Stimulated activated CD4-positive, alpha-beta T cell treated with anti-CD3 and anti-CD28 coated beads, TNF-alpha, amount 100 ng/mL, for 1 hour (primary cell): ENCODE measurements at regions not wholly inside any gene's neighbourhood (a gene's known extent, or its start where the extent isn't known, plus 50 kb on each side); places are given as distances from the start of the nearest gene placed in this dataset.

Source experiments
- DNase-seq, 3 donors: peaks; one replicate each; pipeline ENCODE4 v3.0.0-alpha.2; 2020; ENCODE audit warnings: low read depth in 3 of 3, low spot score in 1 of 3

DNA sequence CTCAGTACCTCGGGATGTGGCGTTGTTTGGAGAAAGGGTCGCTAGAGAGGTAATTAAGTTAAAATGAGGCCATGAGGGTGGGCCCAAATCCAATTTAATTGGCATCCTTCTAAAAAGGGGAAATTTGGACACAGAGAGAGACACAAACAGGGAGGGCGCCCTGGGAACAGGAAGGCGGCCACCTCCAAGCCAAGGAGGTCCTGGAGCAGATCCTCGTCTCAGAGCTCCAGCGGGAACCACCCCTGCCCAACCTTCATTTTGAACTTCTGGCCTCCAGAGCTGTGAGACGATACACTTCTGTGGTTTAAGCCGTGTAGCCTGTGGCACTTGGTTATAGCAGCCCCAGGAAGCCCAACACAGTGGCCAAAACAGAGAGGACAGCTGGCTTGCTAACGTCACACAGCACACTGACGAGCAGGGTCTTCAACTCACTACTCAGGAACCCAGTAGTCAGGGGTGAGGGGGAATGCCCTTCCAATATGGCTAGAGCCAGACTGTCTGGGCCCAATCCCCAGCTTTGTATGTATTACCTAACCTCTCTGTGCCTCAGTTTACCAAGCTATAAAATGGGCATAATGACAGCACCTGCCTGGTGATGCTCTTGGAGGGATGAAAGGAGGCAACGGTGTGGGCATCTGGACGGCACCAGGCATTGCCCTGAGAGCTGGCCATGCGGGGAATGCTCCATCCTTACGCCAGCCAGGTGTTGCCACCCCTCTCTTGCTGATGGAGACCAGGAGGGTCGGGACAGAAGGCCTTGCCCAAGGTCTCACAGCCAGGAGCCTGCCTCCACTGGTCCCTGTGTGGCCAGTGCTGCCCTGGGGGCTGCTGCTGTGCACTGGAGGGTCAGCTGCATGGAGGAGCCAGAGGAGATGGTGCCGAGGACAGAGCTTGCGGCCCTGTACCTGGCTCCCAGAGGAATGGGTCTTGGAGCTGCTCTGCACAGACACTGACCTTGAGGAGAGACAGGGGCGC is 53.3 kb upstream of the LINC01488 start:
- no peak for DNase-seq

DNA sequence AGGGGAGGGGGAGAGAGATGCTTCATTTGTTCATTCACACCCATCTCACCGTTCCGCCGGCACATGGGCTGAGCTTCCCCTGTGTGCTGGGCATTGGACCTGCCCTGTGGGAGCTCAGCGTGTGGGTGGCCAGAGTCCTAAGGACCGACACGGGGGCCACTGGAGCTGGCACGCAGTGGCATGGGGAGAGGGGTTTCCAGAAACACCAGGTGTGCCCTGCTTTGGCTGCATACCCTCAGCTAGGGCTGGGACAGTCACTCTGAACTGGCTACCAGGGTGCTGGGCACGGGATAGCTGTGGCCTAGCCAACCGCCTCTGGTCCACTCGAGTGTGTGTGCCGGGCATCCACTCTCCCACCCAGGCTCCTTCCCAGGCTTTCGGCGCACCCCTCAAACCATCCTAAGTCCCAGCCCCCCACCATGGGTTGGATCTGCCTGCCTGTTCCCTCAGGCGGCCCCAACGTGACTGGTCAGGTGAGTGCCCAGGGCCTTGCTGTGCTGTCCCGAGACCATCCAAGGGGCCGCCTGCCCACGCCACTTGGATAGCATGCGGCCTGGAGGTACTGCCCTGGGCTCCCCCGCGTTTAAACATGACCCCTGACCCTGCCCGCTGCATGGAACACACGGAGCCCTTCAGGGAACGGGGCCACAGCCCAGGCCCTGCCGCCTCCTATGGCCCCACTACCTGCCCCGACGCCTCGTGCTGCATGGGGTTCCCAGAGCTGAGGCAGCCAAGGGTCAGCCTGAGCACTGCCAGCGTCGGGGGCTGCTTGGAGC is 51.6 kb upstream of the LINC01488 start:
- no peak for DNase-seq

GRCh38 chr11:69430566-69430965 is 50.9 kb upstream of the LINC01488 start:
- no peak for DNase-seq

- DNase-seq = no peak
Observed at GRCh38 chr11:69431136-69431535, 50.3 kb upstream of the LINC01488 start.
